Effector CD4-positive, alpha-beta T cell (primary cell): ENCODE measurements at regions not wholly inside any gene's neighbourhood (a gene's known extent, or its start where the extent isn't known, plus 50 kb on each side); places are given as distances from the start of the nearest gene placed in this dataset.

Experiments used
- DNase-seq: peaks from one replicate; pipeline ENCODE4 v3.0.0-alpha.2; 2020

DNA sequence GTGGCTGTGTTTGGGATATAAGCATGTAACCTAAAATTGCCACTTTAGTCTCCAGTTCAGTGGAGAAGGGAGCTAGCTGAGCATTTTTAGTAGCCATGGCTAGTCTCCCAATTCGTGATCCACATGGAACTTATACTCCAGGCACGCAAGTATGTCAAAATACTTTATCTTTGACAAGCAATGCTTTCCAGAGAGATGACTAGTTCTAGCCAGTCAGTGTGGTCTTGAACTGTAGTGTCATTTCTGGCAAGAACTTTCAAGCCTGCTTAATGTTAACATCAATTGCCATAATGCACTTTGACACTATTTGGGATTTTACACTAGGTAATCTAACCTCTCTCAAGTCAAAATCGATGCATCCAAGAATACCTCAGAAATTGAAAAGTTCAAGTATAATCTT is 660.0 kb downstream of the PTPRC start:
- no peak for DNase-seq

DNA sequence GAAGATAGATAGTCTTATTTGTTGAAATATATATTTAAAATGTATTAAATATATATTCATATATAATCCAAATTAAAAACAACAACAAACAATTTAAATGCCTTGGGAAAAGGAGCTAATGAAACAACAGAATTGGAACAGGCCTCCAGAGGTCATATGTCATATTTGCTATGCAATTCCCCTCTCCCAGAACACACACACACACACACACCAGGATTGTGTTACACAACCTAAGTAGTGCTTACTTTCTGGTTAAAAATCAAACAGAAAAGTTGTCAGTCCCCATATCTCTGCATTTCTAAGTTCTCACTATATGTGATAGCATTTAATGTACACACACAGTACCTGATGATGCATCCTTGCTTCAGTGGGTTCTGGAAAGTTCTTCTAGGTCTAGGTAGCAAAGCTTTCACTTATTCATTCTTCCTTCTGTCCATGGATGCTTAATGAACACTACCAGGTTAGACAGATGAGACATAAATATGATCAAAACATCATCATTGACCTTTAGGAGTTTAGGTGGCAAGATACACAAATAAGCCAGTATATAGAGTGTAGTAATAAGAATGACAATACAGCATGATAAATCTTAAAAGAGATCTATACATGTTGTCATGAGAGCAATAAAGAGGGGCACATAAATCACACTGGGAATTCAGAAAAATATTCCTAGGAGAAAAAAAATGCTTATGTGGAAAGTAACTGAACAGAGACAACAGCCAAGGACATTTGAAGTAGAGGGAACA is 662.8 kb downstream of the PTPRC start:
- DNase-seq, result no peak

DNA sequence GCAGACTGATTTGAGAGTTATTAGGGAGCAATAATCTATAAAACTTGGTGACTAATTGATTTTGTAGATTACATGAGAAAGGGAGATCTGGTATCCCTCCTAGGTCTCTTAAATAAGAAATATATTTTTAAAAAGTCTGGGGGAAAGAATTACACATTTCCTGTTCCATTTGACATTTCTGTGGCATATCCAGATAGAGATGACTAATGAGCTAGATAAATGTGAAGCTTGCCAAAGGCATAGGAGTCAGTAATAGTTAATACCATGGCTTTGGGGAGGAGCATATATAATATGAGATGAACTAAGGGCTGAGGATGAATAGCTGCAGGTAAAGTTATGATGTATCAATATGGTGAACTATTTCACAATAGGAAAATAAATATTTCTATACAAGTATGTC is 663.7 kb downstream of the PTPRC start:
- no peak for DNase-seq

DNA sequence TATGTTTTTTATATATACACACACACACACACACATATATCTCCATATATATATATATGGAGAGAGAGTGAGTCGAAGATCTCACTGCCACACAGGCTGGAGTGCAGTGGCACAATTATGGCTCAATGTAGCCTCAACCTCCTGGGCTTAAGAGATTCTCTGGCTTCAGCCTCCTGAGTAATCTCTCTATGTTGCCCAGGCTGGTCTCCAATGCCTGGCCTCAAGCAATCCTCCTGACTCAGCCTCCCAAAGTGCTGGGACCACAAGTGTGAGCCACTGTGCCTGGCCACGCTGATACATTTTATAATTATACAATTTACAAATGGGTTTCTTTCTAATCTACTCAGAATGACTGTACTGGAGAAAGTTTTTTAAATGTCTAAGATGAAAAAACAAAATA is 664.2 kb downstream of the PTPRC start:
- DNase-seq, result no peak

DNA sequence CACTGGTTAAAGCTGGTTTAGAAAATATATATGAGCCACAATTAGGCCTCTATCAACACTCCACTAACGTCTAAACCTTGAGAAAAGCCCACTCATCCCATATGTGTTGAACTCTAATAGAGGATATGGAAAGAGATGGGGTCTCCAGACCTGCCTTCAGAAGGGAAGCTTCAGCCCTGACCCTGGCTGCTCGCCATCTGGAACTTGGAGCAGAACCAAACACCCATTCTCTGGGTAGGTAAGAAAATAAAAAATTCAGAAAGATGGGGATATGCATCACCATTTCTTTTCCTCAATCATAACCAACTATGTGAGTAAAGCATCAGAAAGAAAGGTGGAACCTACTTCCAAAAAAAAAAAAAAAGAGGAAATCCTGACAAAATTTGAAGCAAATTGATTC is 666.2 kb downstream of the PTPRC start:
- no peak for DNase-seq

DNA sequence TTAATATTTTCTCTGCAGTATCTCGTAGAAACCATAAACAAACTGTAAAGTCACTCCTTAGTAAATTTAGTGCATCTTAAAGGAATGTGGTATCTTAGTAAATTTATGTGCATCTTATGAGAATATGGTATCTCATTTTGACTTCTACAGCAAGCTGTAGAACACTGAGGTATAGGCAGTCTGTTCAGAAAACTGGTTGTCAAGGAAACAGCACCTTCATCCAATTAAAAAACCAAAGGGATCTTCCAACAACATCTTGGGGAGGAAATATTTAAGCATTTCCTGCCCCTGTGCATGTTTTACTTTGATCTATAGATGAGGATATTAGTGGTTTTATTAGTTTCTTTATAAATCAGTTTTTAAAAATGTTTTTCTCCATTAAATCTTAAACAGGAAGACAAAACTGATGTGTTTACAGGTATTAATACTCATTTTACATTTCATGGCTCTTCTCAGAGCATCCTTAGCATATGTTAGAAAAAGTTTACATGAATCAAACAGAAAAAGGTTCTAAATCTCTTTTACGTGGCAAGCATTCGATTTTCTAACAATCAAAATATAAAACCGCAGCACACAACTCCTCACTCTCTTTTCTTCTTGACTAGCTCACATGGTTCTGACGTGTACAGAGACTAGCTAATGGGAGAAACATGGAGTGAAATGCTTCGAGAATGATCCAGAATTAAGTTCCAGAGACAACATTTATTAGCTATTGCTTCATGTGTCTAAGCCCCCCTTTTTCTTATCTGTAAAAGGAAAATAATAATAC is 668.8 kb downstream of the PTPRC start:
- DNase-seq, result no peak

DNA sequence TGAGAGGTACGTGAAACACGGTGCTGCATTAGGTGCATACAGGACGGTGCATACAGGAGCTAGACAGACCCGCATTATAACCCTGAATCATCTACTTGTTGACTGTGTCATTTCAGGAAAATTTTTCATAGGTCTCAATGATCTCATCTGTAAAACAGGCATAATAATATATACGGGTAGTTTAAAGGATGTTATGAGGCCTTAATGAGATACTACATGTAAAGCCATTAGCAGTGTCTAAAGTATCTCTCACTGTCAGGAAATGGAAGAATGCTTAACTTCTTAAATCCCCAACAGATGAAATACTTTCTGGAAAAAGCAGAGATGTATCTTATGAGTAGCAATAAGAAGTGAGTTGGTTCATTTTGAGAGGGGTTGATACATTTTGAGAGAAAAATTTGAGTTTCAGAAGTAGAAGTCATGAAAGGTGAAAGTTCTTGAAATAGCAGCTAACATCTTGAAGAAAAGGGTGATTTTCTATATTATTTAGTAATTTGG is 669.6 kb downstream of the PTPRC start:
- no peak for DNase-seq

DNA sequence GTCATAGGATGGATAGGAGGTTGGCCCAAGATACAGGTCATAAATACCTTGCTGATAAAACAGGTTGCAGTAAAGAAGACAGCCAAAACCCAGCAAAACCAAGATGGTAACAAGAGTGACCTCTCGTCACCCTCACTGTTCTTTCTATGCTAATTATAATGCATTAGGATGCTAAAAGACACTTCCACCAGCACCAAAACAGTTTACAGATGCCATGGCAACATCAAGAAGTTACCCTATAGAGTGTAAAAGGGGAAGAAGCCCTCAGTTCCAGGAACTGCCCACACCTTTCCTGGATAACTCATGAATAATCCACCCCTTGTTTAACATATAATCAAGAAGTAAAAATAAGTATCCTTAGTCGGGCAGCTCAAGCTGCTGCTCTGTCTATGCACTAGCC is 671.9 kb downstream of the PTPRC start:
- DNase-seq, result no peak

DNA sequence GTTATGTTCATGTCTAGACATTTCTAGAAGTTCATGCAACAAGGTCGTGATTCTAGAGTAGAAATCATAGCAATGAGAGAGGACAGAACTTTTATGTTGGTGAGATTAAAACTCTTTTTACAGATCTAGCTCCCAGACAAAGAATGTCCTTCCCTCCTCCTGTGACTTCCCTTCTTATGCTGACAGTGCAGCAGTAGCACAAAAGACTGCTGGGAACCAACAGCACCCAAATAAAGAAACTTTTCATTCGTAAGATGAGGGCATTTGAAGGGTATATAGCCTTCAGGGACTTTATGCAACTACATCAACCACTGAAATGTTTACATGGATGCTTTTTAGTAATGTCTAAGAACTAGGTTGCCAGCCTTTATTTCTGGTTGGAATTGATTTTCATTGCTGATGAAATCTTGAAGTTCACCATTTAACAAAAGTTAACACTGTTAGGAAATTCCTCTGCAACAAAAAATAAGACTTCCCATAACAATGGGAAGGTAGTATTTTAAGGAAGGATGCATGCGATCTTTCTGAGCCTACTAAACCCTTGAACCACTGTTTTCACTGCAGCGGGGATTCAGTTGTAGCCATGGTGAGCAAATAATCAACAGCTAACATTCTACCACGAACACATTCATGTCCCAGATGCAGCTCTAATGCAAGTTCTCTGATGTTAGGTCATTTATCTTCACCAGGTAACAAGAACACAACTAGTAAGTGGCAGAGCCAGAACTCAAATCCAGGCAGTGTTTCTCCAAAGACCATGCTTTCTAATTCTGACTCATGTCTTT is 672.8 kb downstream of the PTPRC start:
- no peak for DNase-seq

DNA sequence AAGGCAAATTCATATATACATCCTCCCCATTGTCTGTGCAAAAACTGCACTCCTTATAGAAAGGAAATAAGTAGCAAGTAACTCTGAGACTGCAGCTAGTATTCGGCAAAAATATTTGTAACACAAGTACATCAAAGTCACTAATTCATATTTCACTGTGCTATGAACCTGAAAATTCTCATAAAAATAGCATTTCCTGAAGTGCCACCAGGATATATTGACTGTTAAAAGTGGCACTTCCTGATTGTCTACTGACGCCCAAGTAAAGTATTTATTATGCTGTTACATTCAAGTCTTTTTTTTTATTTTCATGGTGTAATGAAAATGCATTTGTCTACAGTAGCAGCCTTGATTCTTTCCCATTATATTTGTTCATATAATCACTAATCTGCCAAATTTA is 673.8 kb downstream of the PTPRC start:
- DNase-seq, result no peak

DNA sequence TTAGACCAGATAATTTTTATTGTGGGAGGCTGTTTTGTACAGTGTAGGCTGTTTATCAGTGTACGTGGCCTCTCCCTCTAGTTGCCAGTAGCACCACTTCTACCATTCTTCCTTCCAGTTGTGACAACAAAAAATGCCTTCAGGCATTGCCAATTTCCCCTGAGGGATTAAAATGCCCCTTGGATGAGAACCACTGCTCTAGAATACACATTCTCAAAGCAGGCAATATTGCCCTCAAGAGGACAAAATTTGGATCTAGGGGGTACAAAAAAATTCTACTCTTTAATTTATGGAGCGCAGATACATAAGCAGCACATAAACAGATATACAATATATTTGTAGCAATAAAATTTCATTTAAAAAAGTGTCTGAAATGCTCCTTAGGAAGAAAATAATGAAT is 674.6 kb downstream of the PTPRC start:
- no peak for DNase-seq

DNA sequence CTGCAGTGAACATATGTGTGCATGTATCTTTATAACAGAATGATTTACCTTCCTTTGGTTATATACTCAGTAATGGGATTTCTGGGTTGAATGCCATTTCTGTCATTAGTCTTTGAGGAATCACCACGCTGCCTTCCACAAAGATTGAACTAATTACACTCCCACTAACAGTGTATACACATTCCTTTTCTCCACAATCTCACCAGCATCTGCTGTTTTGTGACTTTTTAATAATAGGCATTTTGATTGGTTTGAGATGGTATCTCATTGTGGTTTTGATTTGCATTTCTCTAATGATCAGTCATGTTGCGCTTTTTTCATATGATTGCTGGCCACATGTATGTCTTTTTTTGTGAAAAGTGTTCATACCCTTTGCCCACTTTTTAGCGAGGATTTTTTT is 680.5 kb downstream of the PTPRC start:
- no peak for DNase-seq

DNA sequence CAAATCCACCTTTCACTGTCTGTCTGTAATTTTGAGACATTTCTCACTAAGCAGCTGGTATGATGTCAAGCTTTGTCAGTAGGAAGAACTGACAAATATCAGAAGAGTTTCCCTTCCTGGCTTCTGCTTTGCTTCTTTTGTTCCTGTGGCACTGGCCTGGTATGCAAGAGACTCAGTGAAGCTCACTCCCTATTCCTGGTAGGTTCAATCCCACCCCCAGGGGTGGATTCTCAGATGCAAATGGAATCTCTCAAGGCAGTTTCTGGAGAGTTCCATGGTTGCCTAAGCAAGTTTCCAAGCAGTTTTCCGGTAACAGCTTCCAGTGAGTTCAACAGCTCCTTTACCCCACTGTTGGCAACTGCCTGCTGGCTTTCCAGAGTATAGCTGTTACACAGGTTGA is 683.4 kb downstream of the PTPRC start:
- no peak for DNase-seq

DNA sequence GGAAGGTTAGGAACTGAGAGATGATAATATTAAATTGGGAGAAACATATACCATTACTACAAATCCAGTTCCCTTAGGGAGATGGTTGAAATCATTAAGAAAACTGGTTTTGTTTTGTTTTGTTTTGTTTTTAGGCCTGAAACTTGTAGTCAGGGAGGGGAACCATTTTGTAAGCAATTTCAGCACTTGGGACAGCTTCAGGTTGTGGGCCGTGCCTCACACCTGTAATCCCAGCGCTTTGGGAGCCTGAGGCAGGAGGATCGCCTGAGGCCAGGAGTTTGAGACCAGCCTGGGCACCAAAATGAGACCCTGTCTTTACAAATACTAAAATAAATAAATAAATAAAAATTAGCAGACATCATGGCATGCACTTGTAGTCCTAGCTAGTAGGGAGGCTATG is 694.3 kb upstream of the NR5A2 start:
- no peak for DNase-seq

DNA sequence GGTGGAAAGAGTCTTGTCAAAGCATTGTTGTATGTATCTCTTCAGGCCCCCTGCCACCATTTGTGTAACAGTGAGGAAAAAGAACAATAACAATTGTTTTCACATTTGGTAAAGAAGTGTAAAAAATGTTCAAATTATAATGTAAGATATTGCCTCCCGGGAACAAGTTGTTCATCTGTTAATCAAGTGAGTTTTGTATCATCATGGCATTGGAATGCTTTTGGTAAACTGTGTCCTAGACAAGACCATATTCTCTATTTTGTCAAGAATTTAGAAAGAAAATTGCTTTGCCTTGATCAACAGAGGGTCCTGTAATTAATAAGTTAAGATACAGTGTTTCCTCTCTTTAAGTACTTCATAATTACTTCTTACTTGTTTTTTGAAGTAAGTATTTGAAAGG is 692.0 kb upstream of the NR5A2 start:
- DNase-seq, result no peak

DNA sequence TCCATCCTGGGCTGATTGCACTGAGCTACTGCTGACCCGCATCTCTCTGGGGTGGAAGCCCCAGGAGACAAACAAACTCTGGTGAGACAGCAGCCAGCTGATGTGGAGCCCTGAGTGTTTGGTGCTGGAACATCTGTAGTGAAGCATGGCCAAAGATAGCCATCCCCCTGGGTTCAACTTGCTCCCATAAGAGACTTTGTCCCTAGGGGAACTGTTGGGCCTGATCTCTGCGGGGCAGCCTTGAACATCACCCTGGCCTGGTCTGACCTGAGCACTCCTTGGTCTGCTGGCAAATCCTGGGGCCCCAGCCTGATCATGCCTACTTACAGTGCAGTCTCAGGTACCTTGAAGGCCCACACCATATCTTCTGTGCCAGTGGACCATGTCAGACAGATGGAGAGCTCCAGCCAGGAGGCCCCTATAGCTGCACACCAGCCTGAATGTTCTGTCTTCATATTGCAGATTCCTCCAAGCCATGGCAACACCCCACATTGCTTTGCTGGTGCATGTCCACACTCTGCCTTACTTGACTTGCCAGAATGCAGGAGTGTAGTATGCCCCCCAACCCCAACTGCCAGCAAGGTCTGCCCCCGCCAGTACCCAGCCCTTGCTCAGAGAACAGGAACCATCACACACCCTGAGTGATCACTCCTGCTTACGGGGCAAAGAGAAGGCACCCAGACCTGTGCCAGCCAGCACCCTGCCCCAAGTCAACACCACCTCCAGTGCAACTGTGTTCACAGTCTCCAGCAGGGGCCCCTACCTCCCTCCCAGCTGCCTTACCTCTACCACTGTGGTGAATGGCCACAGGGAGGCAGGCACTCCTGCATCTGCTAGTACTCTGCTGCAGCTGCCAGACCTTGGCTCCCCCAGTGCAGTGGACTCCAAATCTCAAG is 690.5 kb upstream of the NR5A2 start:
- DNase-seq, result no peak

DNA sequence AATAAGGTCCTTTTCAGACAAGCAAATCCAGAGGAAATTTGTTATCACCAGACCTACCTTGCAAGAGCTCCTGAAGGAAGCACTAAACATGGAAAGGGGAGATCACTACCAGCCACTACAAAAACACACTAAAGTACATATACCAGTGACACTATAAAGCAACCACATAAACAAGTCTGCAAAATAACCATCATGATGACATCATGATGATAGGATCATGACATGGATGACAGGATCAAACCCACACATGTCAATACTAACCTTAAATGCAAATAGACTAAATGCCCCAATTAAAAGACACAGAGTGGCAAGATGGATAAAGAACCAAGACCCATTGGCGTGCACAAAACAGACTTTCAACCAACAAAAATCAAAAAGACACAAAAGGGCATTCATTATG is 688.8 kb upstream of the NR5A2 start:
- no peak for DNase-seq

DNA sequence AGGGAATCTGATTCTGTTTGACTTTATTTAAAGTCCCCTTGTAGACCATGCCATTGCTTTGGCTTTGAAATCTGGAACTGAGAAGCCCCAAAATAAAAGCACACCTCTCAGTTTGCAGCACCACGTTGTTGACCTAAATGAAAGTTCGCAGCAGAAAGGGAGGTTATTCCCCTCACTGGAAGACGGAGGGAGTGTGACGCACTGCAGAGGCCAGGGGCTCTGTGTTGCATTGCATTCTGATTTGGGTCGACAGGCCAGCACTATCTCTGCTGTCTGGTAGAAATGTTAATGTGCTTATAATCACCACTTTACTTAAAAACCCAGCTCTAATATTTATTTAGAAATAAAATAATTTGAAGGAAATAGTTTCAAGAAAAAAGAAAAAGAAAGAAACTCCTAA is 675.2 kb upstream of the NR5A2 start:
- no peak for DNase-seq

DNA sequence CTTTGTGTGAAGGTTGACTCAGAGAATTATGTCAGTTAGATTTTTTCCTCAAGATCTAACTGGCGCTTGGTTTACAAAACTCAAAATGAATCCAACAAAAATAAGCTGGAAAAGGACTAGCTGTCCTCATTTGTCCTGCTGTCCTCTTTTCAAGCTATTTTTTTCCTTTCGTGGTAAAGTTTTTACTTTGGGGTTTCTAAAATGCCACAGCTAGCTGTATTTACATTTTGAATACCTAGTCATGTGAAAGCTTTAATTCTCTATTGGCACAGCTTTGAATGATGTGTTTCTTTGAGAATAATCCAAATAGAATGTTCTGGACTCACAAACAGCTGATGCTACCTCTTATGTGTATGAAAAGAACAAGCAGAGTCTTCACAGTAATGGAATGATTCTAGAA is 673.6 kb upstream of the NR5A2 start:
- no peak for DNase-seq

DNA sequence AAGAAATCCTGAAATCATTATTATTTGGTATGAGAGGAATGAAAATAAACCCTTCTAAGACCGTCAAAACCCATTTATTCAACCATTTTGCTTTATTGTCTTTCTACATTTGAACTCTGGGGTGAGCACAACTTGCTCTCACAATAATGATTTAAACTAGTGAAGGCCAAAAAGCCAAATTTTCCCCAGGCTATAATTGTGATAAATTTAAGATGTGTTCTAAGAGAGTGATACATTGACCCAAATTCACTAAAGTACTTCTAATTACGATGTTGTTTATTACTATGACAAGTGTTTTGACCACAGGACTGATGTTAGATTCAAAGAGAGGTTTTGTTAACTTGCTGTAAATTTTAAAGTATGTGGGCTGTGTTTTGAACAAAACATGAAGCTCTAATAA is 670.9 kb upstream of the NR5A2 start:
- no peak for DNase-seq

DNA sequence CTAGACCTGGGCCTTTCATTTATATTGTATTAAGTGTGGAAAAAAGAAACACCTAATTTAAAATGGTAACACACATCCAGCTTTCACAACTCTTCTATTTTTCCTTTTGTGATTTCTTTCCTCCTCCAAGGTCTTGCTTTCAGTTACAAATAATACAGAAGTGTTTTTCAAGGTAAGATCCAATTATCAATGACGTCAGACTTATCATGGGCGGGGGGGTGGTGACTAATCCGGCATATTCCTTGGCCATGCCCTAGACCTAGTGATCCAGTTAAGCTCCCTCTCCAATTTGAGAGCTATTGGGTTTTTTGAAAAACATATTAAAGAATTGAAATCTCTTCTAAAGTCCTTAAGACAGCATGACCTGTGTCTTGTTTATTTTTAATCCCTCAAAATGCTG is 669.9 kb upstream of the NR5A2 start:
- no peak for DNase-seq

DNA sequence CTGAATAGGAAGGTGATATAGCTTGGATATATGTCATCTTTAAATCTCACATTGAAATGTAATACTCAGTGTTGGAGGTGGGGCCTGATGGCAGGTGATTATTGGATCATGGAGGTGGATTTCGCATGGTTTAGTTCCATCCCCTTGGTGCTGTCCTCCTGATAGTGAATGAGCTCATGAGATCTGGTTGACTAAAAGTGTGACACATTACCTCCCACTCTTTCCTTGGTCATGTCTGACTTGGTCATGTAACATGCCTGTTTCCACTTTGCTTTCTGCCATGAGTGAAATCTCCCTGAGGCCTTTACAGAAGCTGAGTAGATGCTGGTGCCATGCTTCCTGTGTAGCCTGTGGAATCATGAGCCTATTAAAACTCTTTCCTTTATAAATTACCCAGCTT is 664.5 kb upstream of the NR5A2 start:
- no peak for DNase-seq

DNA sequence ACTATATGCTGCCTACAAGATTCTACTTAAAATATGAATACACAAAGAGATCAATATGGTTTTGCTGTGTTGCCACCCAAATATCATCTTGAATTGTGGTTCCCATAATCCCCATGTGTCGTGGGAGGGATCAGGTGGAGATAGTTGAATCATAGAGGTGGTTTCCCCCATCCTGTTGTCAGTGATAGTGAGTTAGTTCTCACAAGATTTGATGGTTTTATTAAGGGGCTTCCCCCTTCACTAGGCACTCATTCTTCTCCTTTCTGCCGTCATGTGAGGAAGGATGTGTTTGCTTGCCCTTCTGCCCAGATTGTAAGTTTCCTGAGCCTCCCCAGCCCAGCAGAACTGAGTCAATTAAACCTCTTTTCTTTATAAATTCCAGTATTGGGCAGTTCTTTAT is 654.4 kb upstream of the NR5A2 start:
- no peak for DNase-seq
